ENCODE measurements at regions not wholly inside any gene's neighbourhood (a gene's known extent, or its start where the extent isn't known, plus 50 kb on each side); places are given as distances from the start of the nearest gene placed in this dataset.

DNA sequence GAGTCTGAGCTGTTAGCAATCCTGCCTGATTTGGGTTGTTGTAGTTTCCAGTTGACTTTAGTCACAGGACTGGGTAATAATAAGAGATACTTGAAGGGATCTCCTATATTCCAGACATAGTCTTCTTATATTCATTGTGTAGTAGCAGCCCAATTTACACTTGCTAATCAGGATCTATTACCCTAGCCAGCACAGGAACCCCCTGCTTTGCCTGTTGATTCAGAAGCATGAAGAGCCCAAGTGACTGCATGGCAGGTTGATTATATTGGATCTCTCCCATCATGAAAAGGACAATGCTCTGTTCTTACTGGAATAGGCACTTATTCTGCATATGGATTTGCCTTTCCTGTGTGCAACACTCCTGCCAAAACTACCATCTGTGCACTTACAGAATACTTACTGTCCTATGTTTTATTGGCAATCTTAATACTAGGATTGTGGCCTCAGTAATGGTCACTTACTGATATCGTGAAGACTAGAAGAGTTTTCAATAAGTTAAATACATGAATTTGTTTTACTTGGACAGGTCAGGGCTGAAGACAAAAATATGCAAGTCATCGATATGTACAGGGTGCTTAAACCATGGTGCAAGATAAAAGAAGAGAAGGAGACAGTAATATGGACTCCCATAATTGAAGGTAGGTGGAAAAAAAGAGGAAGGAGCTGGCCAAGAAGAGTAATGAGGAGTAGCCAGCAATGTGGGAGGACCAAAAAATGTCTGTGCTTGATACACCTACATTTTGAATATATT, 304.1 kb downstream of the MCTP2 start:
- no peak for ATAC-seq
- intact Hi-C loops (cut with micrococcal nuclease) = no loop called here
- DNase-seq = no peak

DNA sequence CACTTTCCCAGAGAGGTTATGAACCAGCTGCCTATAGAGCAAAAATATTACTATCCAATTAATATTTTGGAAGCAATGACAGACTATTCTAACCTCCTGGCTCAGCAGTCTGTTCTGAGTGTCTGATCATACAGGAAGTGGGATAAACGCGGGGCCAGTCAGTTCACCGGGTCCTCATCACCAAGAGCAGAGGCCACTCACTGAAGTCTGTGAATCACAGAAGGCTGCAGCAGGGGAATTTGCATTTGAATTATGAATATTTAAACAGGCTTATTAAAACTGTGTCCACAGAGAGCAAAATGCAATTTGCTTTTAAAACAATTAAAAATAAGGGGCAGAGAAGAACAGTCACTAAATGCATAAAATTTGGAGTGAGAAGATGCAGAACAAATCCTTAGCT, 305.2 kb downstream of the MCTP2 start:
- no peak for ATAC-seq
- intact Hi-C loops (cut with micrococcal nuclease) = no loop called here
- DNase-seq = no peak

DNA sequence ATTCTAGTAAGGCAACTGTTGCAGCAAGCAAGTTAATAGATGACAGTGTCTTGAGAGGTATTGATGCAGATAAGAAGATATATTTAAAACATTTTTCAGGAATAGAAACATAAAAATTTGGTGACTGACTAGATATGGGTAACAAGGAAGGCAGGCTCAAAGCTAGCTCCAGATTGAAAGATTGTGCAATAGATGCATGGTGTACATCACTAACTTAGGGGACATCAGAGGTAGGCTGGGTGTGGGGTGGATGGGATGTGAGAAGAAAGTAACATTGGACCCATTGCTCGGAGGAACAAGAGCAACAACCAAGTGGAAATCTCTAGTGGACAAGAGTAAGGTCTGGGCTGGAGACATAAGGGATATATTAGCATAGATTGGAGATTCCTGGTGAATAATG, 306.9 kb downstream of the MCTP2 start:
- ATAC-seq (no peak), DNase-seq (no peak)
- intact Hi-C loops (cut with micrococcal nuclease) = no loop called here

DNA sequence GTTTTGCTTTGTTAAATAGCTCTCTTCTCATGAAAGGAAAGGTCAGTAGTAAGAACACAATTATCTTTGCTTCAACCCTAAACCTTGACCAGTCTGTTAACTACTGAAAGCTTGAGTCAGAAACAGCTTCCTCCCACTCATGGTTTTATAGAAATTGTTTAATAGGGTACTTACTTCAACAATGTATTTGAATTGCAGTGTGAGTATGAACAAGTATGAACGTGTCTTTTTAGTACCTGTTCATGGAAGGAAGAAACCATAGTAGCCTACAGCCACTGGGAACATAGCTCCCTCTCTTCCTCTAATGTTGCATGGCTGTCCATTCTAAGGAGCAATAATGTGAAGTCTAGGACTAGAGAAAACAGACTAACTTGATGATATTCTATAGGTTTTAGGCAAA, 311.0 kb downstream of the MCTP2 start:
- intact Hi-C loops (cut with micrococcal nuclease) = no loop called here
- DNase-seq (no peak), ATAC-seq (no peak)

DNA sequence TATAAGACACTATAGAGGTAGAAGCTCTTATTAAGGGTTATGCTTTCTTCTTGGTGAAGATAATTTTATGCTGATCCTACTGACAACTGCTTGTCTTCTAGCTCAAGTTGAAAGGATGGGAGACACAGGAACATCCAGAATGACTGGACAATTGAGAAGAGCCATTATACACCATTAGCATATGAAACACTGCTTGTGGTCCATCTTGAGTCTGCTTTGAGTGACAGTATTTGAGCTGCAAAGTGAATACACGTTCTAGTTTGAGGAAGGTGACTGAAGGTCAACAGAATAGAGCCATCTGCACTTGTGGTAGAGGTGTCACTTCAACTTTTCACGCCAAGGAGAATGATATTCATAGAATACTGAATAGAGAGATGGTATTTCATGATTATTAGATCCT, 315.4 kb downstream of the MCTP2 start:
- DNase-seq = no peak
- ATAC-seq = no peak
- intact Hi-C loops (cut with micrococcal nuclease) = no loop called here

DNA sequence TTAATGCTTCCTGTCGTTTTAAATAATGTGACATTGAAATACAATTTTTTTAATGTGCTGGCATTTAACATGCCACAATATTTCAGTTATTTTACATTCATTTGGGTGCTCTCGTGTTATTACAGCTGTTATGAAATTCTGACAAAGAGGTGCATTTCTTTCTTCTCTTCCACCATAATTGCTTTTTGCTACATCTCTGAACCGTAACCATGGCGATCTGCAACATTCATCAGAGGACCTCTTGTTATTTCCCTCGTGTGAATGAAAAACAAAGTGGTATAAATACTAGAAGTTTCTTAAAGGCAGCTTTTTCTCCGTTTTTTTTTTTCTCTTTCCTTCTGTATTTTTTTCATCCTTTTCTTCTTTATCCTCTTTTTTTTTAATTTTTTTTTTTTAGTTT, 316.4 kb downstream of the MCTP2 start:
- no peak for DNase-seq
- no peak for ATAC-seq
- intact Hi-C loops (cut with micrococcal nuclease) = no loop called here

DNA sequence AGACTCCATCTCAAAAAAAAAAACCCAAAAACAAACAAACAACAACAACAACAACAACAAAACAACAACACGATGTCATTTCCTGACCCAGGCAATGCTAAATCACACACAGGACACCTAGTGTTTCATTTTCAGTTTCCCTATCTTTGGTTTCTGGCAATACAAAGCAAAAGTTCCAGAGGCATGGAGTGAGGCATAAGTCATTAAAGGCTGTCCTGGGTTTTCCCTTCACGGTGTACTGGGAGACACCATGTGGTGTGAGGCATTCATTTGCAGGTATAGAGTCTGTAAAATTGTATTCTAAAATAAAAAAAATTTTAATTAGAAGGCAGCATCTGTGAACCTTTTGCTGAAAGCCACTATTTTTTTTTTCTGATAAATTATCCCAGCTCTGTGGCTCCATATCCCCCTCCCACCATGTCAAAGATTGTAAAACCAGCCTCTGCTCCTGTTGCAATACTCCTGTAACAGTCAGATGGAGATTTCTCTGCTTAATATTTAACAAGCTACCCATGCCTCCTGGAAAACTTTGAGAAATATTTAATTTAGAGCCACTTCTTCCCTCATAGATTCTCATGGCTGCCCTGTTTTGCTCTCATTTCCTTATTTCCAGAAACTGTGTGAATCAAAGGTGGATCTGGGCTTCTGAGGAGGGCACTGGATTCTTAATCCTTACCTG, 324.6 kb downstream of the MCTP2 start:
- no peak for ATAC-seq
- DNase-seq = no peak
- intact Hi-C loops (cut with micrococcal nuclease) = no loop called here

DNA sequence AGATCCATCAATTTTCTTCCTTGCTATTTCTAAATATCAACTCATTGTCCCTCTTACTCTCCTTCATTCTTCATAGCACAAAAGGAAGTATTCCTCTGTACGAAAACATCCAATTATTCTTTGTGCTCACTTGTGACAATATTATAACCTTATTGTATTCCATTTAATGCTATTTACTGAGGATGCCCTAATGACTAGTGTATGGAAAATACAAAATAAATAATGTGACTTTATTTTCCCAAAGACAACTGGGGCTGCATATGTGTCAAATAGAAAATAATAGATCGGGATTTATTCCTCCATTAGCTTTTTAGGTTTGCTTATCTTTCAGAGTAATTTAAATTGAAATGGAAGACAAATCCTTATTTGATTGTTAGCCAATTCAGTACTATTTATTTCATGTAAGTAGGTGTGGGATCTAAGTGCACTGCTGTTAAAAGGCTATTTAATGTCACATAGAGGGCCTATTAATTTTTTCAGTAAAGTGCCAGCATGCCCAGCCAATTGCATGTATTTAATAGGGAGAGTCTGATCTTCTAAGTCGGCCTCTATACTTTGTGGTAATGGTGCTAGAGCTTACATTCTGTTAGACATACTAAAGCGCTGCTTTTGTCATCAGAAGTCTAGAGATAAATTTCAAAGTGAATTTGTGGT, 329.8 kb downstream of the MCTP2 start:
- intact Hi-C loops (cut with micrococcal nuclease) = no loop called here
- ATAC-seq (no peak), DNase-seq (no peak)

DNA sequence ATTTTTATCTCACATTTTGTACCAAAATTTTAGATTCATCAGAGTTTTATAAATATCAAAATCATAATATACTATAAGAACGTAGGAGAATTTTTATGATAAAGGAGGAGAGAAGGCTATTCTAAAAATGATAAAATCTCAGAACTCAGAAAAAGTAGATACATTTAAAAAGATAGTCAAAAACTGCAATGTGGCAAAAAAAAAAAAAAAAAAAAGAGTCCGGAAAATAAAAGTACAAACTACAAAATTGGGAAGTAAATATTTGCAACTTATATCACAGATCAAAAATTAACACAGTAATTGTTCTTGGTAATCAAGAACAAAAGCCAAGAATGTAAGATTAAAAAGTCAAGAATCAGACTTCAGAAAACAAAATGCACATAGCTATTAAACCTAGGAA, 332.1 kb downstream of the MCTP2 start:
- ATAC-seq (no peak), DNase-seq (no peak)
- intact Hi-C loops (cut with micrococcal nuclease) = no loop called here

DNA sequence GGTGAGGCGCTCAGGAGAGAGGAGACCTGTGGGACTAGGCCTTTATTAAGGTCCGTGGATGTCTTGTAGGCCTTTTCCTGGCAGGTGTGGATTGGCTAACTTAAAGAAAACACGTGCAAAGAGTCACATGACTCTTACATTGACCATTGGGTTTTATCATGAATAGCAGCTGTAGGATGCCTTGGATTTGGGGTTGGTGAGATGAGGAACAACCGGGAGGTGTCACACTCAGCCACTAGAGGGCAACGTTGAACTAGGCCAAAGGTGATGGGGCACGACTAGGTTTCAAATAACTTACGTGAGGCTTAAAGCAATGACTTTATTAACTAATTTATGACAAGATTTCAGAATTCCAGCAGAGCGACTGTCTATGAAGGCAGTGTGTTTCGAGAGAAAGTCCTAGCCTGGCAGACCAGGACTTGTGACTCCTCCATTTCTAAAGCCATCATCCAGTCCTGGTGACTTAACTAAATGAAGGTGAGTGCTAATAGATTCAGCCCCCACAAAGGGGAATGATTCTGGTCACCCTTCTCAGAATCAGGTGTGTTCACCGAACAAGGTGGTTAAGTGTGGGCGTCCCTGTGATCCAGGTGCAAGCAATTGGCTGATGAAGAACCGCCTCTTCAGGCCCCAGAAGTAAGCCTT, 345.6 kb downstream of the MCTP2 start:
- DNase-seq (no peak), ATAC-seq (no peak)
- intact Hi-C loops (cut with micrococcal nuclease) = no loop called here

DNA sequence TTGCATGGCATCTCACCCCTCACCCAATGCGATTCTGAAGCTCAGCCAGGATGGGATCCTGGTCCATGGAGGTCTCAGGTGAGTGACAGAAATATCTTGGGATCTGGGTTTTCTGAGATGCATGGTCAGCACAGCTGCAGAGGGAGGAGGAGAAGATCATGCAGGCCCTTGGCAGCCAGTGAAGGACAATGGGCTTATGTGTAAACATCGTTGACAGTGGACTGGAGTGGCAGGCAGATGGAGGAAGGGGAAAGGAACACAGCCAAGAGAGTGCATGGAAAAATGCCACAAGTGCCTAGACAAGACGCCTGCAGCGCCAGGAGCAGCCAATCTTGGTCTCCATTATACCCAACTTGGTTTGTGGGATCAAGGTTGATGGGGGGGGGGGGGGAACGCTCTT, 347.9 kb downstream of the MCTP2 start:
- DNase-seq = no peak
- ATAC-seq = no peak
- intact Hi-C loops (cut with micrococcal nuclease) = no loop called here

DNA sequence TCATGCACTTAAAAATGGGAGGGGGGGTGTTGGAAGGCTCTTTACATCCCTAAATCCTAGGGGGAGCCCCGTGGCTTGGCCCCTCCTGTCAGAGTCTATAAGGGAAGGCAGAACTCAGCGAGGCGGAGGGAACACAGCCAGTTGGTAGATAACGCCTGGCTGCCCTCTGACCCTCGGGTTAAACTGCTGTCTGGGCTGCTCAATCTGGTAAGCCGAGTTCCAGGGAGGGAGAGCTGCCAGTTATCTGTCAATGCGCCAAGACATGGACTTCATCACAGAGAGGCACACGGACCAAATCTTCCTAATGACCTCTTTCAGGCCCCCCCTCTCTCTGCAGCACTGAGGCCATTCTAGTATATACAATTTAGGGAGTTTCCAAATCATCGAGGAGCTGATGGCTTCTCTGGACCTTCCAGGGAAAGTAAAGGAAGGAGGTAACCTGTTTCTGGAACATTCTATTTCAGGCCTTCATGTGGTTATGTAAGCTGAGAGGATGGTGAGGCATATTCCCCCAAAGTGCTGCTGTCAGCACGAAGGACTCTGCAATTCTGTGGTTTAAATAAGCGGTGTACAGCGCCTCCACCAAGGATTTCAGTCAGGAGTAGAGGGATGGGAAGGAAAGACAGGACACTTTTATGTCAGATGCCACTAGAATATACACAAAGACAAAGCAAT, 349.0 kb downstream of the MCTP2 start:
- DNase-seq = no peak
- ATAC-seq = no peak
- intact Hi-C loops (cut with micrococcal nuclease) = no loop called here

DNA sequence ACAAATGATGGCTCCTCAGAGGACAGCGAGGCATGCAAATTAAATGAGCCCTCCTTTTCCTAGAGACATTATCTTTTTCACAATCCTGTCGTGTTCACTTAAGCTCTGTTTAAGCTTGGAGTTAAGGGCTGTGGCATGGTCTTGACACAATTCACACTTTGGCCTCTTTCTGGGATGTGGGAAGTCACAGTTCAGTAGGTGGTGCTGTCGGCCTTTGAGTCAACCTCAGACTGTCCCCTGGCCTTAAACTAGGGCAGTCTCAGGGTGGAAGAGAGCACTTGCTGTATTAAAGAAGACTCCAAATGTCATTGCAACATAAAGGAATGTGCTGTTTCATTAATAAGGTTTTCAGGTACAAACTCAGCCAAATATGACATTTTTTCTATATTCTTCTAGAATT, 351.0 kb downstream of the MCTP2 start:
- DNase-seq = no peak
- intact Hi-C loops (cut with micrococcal nuclease) = no loop called here
- peak; percentile 66 for ATAC-seq

DNA sequence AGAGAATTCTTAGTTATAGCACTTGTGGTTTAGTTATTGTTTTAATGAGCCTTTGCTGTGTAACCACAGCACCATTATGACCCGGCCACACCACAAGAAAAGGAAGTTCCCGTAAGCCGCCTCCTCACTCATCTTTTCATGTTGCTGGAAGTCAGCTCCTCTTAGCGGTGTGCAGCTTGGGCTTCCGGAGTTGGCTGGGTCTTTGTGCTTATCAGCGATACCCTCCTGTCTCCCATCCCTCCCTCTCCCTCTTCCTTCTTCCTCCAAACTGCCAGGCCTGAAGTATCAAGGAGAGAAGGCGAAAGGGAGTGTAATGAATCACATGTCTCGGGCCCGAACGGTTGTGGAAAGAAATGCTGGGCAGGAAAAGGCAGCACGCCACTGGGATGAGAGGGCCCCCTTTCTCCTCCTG, 353.5 kb downstream of the MCTP2 start:
- intact Hi-C loops (cut with micrococcal nuclease) = no loop called here
- DNase-seq (no peak), ATAC-seq (no peak)

DNA sequence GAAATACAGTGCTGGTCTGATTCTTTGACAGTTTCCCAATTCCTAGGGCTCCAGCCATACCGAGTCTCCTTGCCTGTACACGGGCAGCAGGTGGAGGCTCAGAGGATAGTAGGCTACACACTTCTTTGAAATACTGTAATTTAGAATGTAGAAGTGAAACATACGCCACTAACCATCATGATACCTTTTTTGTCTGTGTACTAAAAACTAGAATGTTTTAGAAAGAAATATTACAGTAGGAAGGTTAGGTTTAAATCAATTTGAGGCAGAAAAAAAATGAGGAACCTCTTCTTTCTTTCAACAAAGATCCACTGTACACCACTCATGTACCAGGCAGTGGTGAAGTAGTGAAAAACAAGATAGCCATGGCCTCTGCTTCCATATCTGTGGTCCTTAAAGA, 354.7 kb downstream of the MCTP2 start:
- DNase-seq (no peak), ATAC-seq (no peak)
- intact Hi-C loops (cut with micrococcal nuclease) = no loop called here

DNA sequence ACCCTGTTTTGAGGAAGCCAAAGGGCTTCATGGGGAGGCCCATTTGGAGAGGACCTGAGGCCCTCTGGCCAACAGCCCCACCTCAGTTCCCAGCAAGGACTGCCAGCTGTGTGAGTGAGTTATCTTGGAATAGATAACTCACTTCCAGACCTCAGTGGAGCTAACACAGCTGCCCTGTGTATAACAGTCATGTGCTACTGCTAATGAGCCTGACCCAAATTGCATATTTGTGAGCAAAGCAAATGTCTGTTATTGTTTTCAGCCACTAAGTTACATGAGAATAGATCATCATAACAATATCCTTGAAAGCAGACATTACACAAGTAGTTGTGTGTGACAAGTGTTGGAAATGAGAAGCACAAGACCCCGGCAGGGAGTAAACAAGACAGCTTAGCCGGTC, 355.8 kb downstream of the MCTP2 start:
- ATAC-seq (peak; percentile 63), DNase-seq (no peak)
- intact Hi-C loops (cut with micrococcal nuclease) = no loop called here

DNA sequence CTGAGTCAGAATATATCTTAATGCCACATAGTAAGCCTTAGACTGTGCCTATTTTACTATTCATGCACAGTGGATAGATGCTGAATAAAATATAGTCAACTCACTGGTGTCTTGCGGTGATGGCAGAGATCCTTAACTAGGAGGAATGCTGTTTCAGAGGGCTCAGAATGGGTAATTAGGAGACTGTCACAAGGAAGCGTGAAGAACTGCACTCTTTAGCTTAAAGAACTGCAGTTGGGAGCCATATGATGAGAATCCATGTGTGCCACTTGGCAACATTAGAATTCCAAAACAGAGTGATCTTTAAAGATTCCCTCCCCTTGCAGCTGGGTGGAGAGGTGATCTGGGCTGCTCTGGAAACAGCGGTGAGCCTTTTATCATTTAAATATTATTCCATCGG, 357.6 kb downstream of the MCTP2 start:
- no peak for DNase-seq
- intact Hi-C loops (cut with micrococcal nuclease) = no loop called here
- ATAC-seq = no peak

DNA sequence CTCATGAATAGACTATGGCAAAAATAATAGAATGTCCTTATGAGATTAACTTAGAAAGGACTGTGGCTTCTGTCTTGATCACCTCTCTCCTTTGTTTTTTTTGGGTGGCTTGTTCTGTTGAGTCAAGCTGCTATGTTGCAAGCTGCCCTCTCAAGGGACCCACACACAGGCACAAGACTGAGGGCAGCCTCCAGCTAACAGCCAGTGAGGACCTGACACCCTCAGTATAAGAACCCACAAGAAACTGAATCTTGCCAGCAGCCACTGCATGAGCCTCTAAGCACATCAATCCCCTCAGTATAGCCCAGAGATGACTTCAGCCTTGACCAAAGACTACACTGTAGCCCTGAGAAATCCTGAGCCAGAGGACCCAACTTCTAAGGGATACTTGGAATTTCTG, 361.1 kb downstream of the MCTP2 start:
- ATAC-seq = peak; percentile 52
- DNase-seq = no peak
- intact Hi-C loops (cut with micrococcal nuclease) = no loop called here

DNA sequence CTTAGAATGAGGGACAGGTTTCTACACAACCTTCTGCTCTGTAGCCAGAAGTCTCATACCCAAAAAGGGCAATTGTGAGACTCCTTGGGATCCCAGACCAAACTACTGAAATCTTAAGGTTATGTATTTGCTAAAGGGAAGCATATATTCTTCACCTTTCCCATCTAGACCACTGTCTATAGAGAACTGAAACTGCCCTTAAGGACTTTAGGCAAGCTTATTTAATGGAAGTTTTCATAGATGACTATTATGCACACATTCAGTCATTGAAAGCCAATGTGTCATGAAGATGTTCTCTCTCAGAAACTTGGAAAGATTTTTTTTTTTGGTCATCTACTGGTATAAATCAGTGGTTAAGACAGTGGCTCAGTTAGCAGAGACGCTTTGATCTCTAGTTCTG, 365.3 kb downstream of the MCTP2 start:
- no peak for ATAC-seq
- no peak for DNase-seq
- intact Hi-C loops (cut with micrococcal nuclease) = no loop called here

DNA sequence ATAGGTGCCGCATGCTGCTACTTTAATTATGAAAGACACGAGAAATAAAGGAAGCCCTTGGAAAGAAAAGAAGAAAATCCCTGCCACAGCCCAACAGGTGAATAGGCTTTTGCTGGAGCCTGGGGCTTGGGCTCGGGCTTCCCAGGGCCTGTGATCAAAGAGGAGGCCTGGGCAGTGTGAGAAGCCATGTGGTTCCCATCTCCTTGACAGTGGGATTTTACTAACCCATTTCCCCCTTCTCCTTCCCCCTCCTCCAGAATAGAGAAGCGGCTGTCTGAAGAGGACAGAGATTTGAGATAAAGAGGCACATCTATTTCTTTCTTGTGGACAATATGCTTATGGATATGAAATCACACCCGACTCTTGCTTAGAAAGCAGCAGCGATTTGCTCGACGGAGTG, 369.1 kb downstream of the MCTP2 start:
- DNase-seq = no peak
- no peak for ATAC-seq
- intact Hi-C loops (cut with micrococcal nuclease) = no loop called here
